HG03196 (cell line): ENCODE measurements at regions not wholly inside any gene's neighbourhood (a gene's known extent, or its start where the extent isn't known, plus 50 kb on each side); places are given as distances from the start of the nearest gene placed in this dataset.

Experiments
- ATAC-seq: cut with Tn5 transposase; IDR thresholded peaks from one replicate; pipeline ENCODE4 v1.9.1; 2021; ENCODE audit not compliant: unreplicated experiment

GRCh38 chr4:124535003-124535402, 177.5 kb downstream of the ANKRD50 start:
- no peak for ATAC-seq

GRCh38 chr4:124536946-124537345, 175.6 kb downstream of the ANKRD50 start:
- no peak for ATAC-seq

- ATAC-seq = no peak
These were observed 174.6 kb downstream of the ANKRD50 start for GRCh38 chr4:124537971-124538370.

DNA sequence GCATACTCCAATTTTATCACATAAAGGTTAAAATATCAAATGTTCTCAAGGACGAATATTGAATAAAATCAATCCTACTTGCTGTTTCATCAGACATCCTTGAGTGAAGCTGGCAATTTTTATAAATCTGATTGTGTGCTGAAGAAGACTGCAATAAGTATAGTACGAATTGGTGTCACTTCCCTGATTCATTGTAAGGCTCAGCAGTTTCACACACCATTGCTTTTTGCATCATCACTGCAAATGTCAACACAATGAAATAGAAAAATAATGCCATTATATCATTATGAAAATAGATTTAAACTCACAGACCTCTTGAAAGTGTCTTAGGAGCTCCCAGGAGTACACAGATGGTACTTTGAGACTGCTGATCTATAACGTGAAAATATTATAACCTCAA, 172.5 kb downstream of the ANKRD50 start:
- ATAC-seq = no peak

DNA sequence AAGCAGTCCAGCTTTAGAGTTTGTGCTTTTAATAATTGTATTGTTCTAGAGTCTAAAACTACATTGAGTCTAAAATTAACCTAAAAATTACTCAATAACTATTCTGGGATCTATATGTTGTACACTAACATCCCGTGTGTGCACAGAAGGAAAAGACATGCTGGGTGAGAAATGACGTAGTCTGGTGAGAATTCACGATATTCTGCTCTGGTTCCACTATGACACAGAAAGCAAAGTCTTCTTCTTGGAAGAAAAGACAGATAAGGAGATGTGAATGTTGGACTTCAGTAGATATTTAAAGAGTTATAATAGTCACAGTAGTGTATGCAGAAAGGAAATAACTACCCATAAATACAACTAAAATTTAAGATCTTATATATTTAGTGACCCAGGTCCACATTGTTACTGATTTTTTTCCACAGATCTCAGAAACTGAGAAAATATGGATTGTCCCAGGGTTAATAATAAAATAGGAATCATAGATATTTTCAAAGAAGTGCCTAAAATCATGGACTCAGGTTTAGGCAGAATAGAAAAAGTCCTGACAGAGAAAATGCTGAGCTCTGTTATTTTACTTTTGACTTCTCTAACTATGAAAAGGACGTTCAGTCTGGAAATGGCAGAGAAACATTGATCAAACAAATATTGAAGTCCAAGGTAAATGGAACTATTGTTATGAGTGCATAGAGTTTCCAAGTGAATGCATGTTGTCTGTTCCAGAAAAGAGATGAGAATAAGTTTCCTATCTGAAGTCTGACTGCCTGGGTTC, 170.7 kb downstream of the ANKRD50 start:
- no peak for ATAC-seq

GRCh38 chr4:124555959-124556358, 156.6 kb downstream of the ANKRD50 start:
- ATAC-seq = no peak

- no peak for ATAC-seq
These were observed 148.4 kb downstream of the ANKRD50 start for GRCh38 chr4:124564121-124564520.

- no peak for ATAC-seq
These were observed 147.2 kb downstream of the ANKRD50 start for GRCh38 chr4:124565371-124565770.

GRCh38 chr4:124566030-124566429, 146.5 kb downstream of the ANKRD50 start:
- no peak for ATAC-seq

DNA sequence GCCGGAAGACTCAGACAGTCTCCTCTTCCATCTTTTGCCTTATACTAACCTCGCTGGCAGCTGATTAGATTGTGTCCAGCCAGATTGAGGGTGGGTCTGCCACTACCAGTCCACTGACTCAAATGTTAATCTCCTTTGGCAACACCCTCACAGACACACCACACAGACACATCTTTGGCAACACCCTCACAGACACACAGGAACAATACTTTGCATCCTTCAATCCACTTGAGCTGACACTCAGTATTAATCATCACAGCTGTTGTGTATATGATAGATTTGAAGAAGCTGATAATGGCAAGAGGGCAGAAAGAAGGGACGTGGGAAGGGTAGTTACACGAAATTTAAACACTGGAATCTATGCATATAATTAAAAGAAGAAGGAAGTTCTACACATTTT, 139.5 kb downstream of the ANKRD50 start:
- ATAC-seq = no peak

DNA sequence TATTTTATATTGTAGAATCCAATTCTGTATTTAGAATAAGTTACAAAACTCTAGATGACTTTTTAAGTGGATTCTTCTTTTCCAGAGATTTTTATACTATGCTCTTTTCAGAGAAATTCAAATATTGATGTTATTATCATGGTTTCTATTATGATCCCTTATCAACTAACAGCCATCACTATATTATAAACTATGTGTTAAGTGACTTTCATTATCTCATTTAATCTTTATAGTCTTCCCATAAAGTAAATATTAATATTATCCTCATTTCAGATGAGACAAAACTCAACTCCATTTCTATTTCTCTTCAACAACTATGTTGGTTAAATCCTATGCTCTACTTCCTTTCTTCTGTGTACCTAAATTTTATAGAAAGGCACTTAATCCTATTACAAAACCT, 132.6 kb downstream of the ANKRD50 start:
- ATAC-seq = no peak

DNA sequence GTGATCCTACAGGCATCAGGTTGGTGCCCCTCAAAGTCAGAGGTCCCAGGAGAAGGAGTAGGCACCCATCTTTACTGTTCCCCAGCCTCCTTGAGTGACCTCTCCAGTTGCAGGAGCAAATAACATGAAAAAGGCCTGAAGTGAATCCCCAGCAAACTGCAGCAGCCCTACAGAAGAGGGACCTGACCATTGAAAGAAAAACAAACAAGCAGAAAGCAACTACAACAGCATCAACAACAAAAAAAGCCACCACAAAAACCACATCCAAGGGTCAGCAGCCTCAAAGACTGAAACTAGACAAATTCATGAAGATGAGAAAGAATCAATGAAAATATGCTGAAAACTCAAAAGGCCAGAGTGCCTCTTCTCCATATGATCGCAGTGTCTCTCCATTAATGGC, 128.7 kb downstream of the ANKRD50 start:
- no peak for ATAC-seq

DNA sequence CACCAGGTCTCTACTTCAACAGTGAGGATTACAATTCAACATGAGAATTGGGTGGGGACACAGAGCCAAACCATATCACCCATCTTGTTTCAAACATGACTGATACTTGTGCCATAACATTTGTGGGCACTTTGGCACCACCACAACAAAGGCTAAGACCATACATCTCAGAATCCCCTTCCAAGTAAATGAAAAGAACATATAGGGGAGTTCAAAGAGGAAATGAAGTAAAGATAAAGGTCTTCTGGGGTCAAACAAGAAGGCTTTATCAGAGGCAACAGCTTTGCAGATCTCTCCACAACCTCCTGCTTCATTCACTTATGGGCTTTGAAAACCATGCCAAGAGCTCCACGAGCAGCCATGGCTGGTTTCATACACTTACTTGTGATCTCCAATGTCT, 122.7 kb downstream of the ANKRD50 start:
- ATAC-seq = no peak

DNA sequence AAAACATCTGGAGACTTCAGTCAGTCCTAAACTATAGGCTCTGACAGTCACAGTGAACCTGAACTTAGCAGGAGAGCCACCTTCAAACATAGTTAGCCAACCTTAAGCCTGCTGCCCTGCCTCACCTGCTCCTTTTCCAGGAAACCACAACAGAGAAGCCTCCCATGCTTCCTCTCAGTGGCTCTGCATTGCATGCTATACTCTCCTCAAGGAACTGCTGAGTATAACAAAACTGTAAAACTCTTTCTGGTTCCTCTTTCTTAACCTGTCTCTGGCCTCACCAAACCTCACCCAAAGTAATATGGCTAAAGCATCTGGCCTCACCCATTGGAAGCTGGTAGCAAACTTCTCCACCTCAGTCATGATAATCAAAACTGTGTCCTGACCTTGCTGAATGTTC, 122.1 kb downstream of the ANKRD50 start:
- no peak for ATAC-seq

DNA sequence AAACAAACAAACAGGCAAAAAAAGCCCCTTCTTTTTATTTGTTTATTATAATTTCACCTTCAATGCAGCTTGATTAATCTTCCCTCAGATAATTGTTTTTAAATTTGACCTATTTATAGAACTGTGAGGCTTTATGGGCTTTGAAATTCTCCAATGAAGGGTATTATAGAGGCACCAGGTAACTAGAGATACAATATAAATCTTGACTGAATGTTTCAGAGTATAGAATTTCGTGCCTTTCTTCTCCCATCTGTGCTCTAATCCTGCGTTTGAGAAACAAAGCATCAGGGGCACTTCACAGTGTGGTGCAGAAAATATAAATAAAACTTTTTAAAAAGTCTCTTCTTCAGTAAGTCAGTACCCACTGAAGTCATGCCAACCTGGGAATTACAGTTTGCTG, 120.9 kb downstream of the ANKRD50 start:
- no peak for ATAC-seq

- no peak for ATAC-seq
These were observed 119.0 kb downstream of the ANKRD50 start for GRCh38 chr4:124593494-124593893.

DNA sequence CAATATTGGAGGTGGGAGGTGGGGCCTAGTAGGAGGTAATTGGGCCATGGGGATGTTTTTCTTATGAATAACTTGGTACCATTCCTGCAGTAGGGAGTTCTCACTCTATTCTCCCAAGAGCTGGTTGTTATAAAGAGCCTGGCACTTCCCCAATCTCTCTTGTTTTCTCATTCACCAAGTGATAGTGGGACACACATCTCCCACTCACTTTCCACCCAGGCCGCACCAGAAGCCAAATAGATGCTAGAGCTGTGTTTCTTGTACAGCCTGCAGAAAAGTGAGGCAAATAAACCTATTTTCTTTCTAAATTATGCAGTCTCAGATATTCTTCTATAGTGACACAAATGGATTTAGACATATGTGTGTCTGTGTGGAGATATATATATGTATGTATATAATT, 117.6 kb downstream of the ANKRD50 start:
- ATAC-seq = no peak

GRCh38 chr4:124596816-124597215, 115.7 kb downstream of the ANKRD50 start:
- no peak for ATAC-seq

DNA sequence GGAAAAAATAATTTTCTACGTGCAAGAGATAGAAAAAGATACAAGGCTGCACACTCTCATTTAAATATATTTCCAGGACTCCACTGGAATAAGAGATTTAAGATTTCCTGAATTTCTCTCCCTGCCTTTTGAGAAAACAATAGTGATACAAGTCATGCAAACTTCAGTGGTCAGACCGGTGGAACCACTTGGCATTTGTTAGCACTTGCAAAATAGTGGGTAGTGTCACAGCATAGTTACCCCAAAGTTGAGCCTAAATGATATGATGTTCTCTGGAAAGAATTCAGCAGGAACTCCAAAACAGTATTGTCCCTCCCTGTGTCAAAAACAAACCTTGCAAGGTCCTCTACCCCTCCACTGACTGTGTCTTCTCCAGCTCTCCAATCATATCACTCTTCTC, 102.3 kb downstream of the ANKRD50 start:
- no peak for ATAC-seq
